Naive thymus-derived CD8-positive, alpha-beta T cell (primary cell): ENCODE measurements at regions not wholly inside any gene's neighbourhood (a gene's known extent, or its start where the extent isn't known, plus 50 kb on each side); places are given as distances from the start of the nearest gene placed in this dataset.
A peak's percentile ranks its signal among the peaks of the same experiment; 100 is the strongest.

Source experiments
- ATAC-seq, 2 donors: fragments of 150-1000 bp; cut with Tn5 transposase in 1 of 2; sonication (Bioruptor Pico), chemical (Tn5 transposase) in 1 of 2; 1 replicate in 1 of 2; 2 replicates in 1 of 2; pipeline ENCODE4 v1.10.0; 2021; ENCODE audit warnings: mild to moderate bottlenecking in 2 of 2, moderate library complexity in 2 of 2
- POLR2A ChIA-PET: fragments of 350-600 bp; sonication (Branson Sonifier 250); formaldehyde crosslinking; loops from one replicate; lab custom pipeline; 2021; ENCODE audit warnings: antibody characterized with exemption; lab: Charles Lee
- DNase-seq, 10 donors: peaks; one replicate each; pipeline versions ENCODE4 v3.0.0 to v3.0.0-alpha.2; 2020 to 2022
- H3K27ac Mint-ChIP-seq, 10 donors: one replicate each; pipeline ENCODE4 v1.8.0; 2020 to 2022; ENCODE audit warnings: mild to moderate bottlenecking in 10 of 10, mixed read lengths in 10 of 10, moderate library complexity in 4 of 10, inconsistent platforms in 1 of 10
- H3K27me3 Mint-ChIP-seq, 5 donors: one replicate each; pipeline ENCODE4 v1.8.0; 2021 to 2022; ENCODE audit warnings: mixed read lengths in 5 of 5
- H3K36me3 Mint-ChIP-seq, 3 donors: one replicate each; pipeline ENCODE4 v1.8.0; 2020 to 2022; ENCODE audit warnings: mixed read lengths in 3 of 3, mild to moderate bottlenecking in 2 of 3, inconsistent platforms in 1 of 3
- H3K4me1 Mint-ChIP-seq, 4 donors: one replicate each; pipeline ENCODE4 v1.8.0; 2021 to 2022; ENCODE audit warnings: mixed read lengths in 4 of 4
- H3K4me3 Mint-ChIP-seq, 10 donors: one replicate each; pipeline ENCODE4 v1.8.0; 2020 to 2022; ENCODE audit warnings: mild to moderate bottlenecking in 10 of 10, mixed read lengths in 10 of 10, moderate library complexity in 6 of 10, inconsistent platforms in 1 of 10
- H3K9me3 Mint-ChIP-seq, 9 donors: one replicate each; pipeline ENCODE4 v1.8.0; 2020 to 2022; ENCODE audit warnings: mixed read lengths in 9 of 9, mild to moderate bottlenecking in 3 of 9, inconsistent platforms in 1 of 9, moderate library complexity in 1 of 9

DNA sequence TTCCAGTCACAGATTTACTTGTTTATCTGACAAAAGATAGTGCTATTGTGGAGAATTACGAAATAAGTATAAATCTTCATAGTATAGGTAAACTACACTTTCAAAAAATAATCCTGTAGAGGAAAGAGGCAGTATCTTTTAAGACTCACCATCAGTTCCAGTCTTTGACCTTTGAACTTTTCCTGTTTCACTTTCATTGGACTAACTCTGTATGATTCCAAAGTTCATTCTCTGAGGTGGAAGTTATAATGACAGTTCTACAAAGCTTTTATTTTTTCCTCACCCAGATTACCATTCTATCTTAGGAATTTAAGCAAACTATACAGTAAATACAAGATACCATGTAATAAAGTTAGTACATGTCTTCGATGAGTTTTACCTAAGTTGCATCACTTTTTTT, 901.3 kb upstream of the SEMA6A start:
- Mint-ChIP-seq H3K27me3 (no peaks in the 10 kb centered on the region), H3K27ac (no peak overlapping the region), H3K36me3 (no peaks in the 10 kb centered on the region), H3K4me3 (no peak overlapping the region), H3K9me3 (peaks cover 0 to 7% (median 0%) of the 10 kb centered on the region in 9 donors), H3K4me1 (no peaks in the 10 kb centered on the region)
- DNase-seq (no peak), ATAC-seq (no peak)
- POLR2A ChIA-PET: no interaction called here

DNA sequence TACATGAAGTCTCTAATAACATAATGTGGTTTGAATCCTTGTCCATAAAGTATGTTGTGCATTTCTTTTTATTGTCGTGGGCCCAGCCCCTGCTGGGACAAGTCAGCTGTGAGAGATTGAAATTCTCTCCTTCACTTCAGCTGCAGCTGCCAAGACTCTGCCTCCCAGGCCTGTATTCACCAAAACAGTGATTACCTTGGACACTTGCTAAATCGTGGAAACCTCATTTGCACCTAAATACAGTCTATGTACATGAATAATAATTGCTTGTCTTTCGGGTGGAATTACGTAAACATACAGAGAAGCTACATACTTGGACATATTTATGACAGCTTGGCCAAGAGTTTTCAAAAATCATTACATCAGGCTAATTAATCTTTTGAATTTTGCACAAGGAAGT, 898.5 kb upstream of the SEMA6A start:
- ATAC-seq: no peak
- H3K27ac Mint-ChIP-seq: no peak overlapping the region
- no peak overlapping the region for H3K4me3 Mint-ChIP-seq
- H3K36me3 Mint-ChIP-seq: no peaks in the 10 kb centered on the region
- H3K9me3 Mint-ChIP-seq: peaks cover 0 to 3% (median 0%) of the 10 kb centered on the region in 9 donors
- POLR2A ChIA-PET: no interaction called here
- no peaks in the 10 kb centered on the region for H3K27me3 Mint-ChIP-seq
- DNase-seq: no peak
- H3K4me1 Mint-ChIP-seq: no peaks in the 10 kb centered on the region

GRCh38 chr5:117463881-117464570, 889.4 kb upstream of the SEMA6A start:
- DNase-seq (no peak), ATAC-seq (no peak)
- POLR2A ChIA-PET: no interaction called here
- H3K27ac Mint-ChIP-seq: no peak overlapping the region
- H3K4me3 Mint-ChIP-seq: no peak overlapping the region
- no peaks in the 10 kb centered on the region for H3K36me3 Mint-ChIP-seq
- H3K4me1 Mint-ChIP-seq: no peaks in the 10 kb centered on the region
- H3K9me3 Mint-ChIP-seq: peaks cover 0 to 4% (median 0%) of the 10 kb centered on the region in 9 donors
- H3K27me3 Mint-ChIP-seq: no peaks in the 10 kb centered on the region

DNA sequence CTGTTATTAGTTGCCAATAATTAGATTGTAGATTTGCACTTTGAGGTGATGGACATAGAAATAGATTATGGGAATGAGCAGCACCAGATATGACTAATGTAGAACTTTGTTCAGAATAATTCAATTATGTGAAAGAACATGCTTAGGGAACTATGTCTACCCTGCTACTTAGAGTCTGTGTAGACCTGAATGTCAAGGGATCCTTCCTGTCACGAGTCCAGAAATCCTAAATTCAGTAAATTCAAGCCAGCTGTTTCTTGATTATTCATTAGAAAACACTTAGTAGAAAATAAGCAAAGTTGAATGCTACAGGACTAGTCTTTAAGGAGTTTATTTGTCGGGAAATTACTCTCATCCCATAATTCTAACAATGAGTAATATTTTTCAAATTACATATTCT, 887.3 kb upstream of the SEMA6A start:
- Mint-ChIP-seq H3K4me1 (no peaks in the 10 kb centered on the region), H3K9me3 (peaks cover 0 to 4% (median 0%) of the 10 kb centered on the region in 9 donors), H3K36me3 (no peaks in the 10 kb centered on the region), H3K27ac (no peak overlapping the region), H3K4me3 (no peak overlapping the region), H3K27me3 (peaks cover 0 to 5% (median 0%) of the 10 kb centered on the region in 5 donors)
- POLR2A ChIA-PET: no interaction called here
- DNase-seq (no peak), ATAC-seq (no peak)

GRCh38 chr5:117461403-117461802, 886.8 kb upstream of the SEMA6A start:
- peaks cover 0 to 5% (median 0%) of the 10 kb centered on the region in 5 donors for H3K27me3 Mint-ChIP-seq
- H3K27ac Mint-ChIP-seq: no peak overlapping the region
- H3K9me3 Mint-ChIP-seq: peaks cover 0 to 4% (median 0%) of the 10 kb centered on the region in 9 donors
- DNase-seq: no peak
- no peaks in the 10 kb centered on the region for H3K36me3 Mint-ChIP-seq
- POLR2A ChIA-PET: no interaction called here
- ATAC-seq: no peak
- no peak overlapping the region for H3K4me3 Mint-ChIP-seq
- H3K4me1 Mint-ChIP-seq: no peaks in the 10 kb centered on the region

DNA sequence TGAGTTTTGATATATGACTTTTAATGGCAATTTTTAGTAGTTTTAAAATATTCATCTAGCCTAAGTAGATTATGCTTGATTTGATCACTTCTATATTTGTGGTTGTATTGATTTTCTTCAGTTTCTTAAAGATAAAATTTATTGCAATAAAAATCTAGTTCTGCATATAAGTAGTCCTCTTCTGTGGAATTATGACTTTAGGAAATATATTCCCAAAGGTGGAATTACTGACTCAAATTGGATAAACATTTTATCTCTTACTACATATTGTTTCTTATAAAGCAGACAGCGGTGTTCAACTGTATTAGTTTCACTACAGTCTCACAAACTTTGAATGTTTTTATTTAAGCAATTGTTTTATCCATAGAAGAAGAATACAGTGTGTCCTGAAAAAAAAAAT, 883.0 kb upstream of the SEMA6A start:
- ATAC-seq: no peak
- H3K4me1 Mint-ChIP-seq: peaks cover 0 to 7% (median 4%) of the 10 kb centered on the region in 4 donors
- no peak overlapping the region for H3K4me3 Mint-ChIP-seq
- H3K36me3 Mint-ChIP-seq: no peaks in the 10 kb centered on the region
- H3K27ac Mint-ChIP-seq: no peak overlapping the region
- no peaks in the 10 kb centered on the region for H3K9me3 Mint-ChIP-seq
- POLR2A ChIA-PET: no interaction called here
- no peak for DNase-seq
- H3K27me3 Mint-ChIP-seq: peaks cover 0 to 11% (median 5%) of the 10 kb centered on the region in 5 donors

GRCh38 chr5:117456866-117457470, 882.3 kb upstream of the SEMA6A start:
- no peaks in the 10 kb centered on the region for H3K36me3 Mint-ChIP-seq
- DNase-seq: no peak
- no peak overlapping the region for H3K4me3 Mint-ChIP-seq
- ATAC-seq: no peak
- H3K27ac Mint-ChIP-seq: no peak overlapping the region
- POLR2A ChIA-PET: no interaction called here
- H3K27me3 Mint-ChIP-seq: peaks cover 0 to 11% (median 5%) of the 10 kb centered on the region in 5 donors
- H3K9me3 Mint-ChIP-seq: no peaks in the 10 kb centered on the region
- H3K4me1 Mint-ChIP-seq: peaks cover 0 to 7% (median 4%) of the 10 kb centered on the region in 4 donors

GRCh38 chr5:117455236-117456233, 880.9 kb upstream of the SEMA6A start:
- H3K4me3 Mint-ChIP-seq: peak overlapping the region; percentile 34 to 80 (median 73)
- peaks cover 0 to 7% (median 4%) of the 10 kb centered on the region in 4 donors for H3K4me1 Mint-ChIP-seq
- H3K36me3 Mint-ChIP-seq: no peaks in the 10 kb centered on the region
- DNase-seq: peak in 2 of 10 donors; percentile 0 to 14
- peaks cover 0 to 11% (median 5%) of the 10 kb centered on the region in 5 donors for H3K27me3 Mint-ChIP-seq
- peak in 1 of 2 donors; percentile 18 for ATAC-seq
- peaks cover 0 to 3% (median 0%) of the 10 kb centered on the region in 9 donors for H3K9me3 Mint-ChIP-seq
- H3K27ac Mint-ChIP-seq: no peak overlapping the region
- POLR2A ChIA-PET: no interaction called here

DNA sequence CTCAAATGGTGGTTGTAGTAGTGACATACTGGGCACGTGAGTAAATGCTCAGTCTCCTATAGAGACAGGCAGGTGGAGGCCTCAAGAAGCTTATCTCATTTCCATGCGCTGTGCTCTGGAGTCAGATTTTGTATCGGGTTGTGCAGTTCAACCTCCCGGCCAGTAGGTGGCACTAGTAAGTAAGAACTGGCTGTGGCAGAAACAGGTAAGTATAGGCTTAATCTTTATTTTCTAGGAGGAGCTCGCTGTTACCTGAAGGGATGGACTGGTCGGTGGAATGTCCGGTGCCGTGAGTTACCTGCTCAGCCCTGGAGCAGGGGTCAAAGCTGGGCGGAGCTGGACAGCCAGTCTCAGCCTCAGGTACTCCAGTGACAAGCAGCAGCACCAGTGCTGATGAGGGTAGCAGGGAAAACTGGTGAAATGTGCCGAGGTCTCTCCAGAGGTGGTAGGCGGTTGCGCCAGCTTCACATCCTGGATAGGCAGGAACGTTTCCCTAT, 880.1 kb upstream of the SEMA6A start:
- POLR2A ChIA-PET: no interaction called here
- peaks cover 0 to 11% (median 5%) of the 10 kb centered on the region in 5 donors for H3K27me3 Mint-ChIP-seq
- H3K36me3 Mint-ChIP-seq: no peaks in the 10 kb centered on the region
- H3K27ac Mint-ChIP-seq: peak overlapping the region in 2 of 10 donors; percentile 27 to 60
- peak overlapping the region; percentile 34 to 80 (median 73) for H3K4me3 Mint-ChIP-seq
- DNase-seq (peak in 8 of 10 donors; percentile 4 to 63 (median 30)), ATAC-seq (peak; percentile 62 to 68)
- H3K9me3 Mint-ChIP-seq: peaks cover 0 to 4% (median 0%) of the 10 kb centered on the region in 9 donors
- H3K4me1 Mint-ChIP-seq: peaks cover 0 to 7% (median 4%) of the 10 kb centered on the region in 4 donors

- Mint-ChIP-seq H3K4me1 (no peaks in the 10 kb centered on the region), H3K36me3 (no peaks in the 10 kb centered on the region), H3K27me3 (no peaks in the 10 kb centered on the region), H3K27ac (no peak overlapping the region), H3K9me3 (peaks cover 0 to 9% (median 0%) of the 10 kb centered on the region in 9 donors), H3K4me3 (no peak overlapping the region)
- no peak for DNase-seq
- no peak for ATAC-seq
- POLR2A ChIA-PET: no interaction called here
These were observed 862.2 kb upstream of the SEMA6A start for GRCh38 chr5:117436846-117437245.

GRCh38 chr5:117435203-117435602, 860.6 kb upstream of the SEMA6A start:
- no peaks in the 10 kb centered on the region for H3K36me3 Mint-ChIP-seq
- POLR2A ChIA-PET: no interaction called here

DNA sequence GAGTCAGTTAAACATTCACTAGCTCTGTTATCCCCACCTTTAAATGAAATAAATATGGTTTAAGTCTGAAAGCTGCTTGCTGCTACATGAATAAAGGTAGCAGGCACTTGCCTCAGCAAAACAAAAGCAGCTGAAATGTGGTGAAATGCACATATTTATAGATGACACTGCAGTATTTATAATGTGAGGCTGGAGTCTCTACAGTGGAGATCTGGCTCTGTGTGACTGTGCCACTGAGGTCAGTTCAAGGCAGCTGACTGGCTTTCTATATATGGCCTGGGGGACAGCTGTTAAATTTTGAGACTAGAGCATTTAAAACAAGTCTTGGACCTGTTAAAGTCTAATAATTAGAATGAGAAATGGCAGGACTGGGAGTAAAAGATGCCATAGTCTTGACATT, 859.6 kb upstream of the SEMA6A start:
- H3K27me3 Mint-ChIP-seq: no peaks in the 10 kb centered on the region
- no peak for DNase-seq
- POLR2A ChIA-PET: no interaction called here
- H3K36me3 Mint-ChIP-seq: no peaks in the 10 kb centered on the region
- no peak overlapping the region for H3K4me3 Mint-ChIP-seq
- H3K27ac Mint-ChIP-seq: no peak overlapping the region
- H3K4me1 Mint-ChIP-seq: no peaks in the 10 kb centered on the region
- ATAC-seq: no peak
- H3K9me3 Mint-ChIP-seq: peaks cover 0 to 6% (median 0%) of the 10 kb centered on the region in 9 donors

More at GRCh38 chr5:117435203-117435602, 860.6 kb upstream of the SEMA6A start:
- no peak overlapping the region for H3K4me3 Mint-ChIP-seq
- peaks cover 0 to 7% (median 0%) of the 10 kb centered on the region in 9 donors for H3K9me3 Mint-ChIP-seq
- no peaks in the 10 kb centered on the region for H3K4me1 Mint-ChIP-seq
- H3K27ac Mint-ChIP-seq: no peak overlapping the region
- DNase-seq (no peak), ATAC-seq (no peak)
- H3K27me3 Mint-ChIP-seq: no peaks in the 10 kb centered on the region
